ENCODE measurements at regions not wholly inside any gene's neighbourhood (a gene's known extent, or its start where the extent isn't known, plus 50 kb on each side); places are given as distances from the start of the nearest gene placed in this dataset.

DNA sequence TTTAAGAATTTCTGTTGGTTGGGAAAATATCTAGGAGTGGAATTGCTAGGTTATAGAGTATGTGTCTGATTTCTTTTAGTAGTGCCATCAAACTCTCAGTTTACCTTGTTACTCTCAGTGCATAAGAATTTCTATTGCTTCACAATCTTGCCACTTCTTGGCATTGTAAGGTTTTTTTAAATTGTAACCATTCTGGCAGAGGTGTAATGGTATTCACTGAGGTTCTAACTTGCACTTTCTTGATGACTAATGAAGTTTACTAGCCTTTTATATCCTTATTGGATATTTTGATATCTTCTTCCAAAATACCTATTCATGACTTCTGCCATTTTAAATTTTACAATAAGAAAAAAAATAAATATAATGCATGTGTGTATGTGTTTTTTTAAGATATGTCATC is 478.0 kb downstream of the NAV3 start:
- TF ChIP-seq, protein P1, sequence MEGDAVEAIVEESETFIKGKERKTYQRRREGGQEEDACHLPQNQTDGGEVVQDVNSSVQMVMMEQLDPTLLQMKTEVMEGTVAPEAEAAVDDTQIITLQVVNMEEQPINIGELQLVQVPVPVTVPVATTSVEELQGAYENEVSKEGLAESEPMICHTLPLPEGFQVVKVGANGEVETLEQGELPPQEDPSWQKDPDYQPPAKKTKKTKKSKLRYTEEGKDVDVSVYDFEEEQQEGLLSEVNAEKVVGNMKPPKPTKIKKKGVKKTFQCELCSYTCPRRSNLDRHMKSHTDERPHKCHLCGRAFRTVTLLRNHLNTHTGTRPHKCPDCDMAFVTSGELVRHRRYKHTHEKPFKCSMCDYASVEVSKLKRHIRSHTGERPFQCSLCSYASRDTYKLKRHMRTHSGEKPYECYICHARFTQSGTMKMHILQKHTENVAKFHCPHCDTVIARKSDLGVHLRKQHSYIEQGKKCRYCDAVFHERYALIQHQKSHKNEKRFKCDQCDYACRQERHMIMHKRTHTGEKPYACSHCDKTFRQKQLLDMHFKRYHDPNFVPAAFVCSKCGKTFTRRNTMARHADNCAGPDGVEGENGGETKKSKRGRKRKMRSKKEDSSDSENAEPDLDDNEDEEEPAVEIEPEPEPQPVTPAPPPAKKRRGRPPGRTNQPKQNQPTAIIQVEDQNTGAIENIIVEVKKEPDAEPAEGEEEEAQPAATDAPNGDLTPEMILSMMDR (IDR thresholded peaks at IDR 0.05): no peak
- TF ChIP-seq POLR2AphosphoS5 (IDR thresholded peaks at IDR 0.05): no peak

Data from suprapubic skin (tissue), 3 donors.